ENCODE measurements at regions not wholly inside any gene's neighbourhood (a gene's known extent, or its start where the extent isn't known, plus 50 kb on each side); places are given as distances from the start of the nearest gene placed in this dataset.

DNA sequence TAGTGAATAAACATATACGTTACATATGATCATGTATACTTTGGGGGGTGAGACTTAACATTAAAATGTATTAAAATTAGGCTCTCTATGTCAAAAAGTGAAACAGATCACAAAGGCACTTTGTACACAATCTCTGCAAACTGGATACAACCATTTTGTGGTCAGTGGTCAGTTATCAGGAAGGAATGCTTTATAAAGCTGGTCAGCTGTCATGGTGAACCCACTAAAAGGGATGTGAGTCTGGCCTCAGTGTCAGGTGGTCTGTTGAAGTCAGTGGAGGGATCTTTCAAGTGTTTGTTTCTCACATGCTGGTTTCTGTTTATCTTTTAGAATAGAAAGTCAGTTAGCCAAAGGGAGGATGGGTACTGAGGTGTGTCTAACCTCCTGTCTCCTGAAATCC lies 875.5 kb upstream of the INTU start:
- TF ChIP-seq, protein P1, sequence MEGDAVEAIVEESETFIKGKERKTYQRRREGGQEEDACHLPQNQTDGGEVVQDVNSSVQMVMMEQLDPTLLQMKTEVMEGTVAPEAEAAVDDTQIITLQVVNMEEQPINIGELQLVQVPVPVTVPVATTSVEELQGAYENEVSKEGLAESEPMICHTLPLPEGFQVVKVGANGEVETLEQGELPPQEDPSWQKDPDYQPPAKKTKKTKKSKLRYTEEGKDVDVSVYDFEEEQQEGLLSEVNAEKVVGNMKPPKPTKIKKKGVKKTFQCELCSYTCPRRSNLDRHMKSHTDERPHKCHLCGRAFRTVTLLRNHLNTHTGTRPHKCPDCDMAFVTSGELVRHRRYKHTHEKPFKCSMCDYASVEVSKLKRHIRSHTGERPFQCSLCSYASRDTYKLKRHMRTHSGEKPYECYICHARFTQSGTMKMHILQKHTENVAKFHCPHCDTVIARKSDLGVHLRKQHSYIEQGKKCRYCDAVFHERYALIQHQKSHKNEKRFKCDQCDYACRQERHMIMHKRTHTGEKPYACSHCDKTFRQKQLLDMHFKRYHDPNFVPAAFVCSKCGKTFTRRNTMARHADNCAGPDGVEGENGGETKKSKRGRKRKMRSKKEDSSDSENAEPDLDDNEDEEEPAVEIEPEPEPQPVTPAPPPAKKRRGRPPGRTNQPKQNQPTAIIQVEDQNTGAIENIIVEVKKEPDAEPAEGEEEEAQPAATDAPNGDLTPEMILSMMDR (IDR thresholded peaks at IDR 0.05) = no peak
- no peak for TF ChIP-seq EZH2 (IDR thresholded peaks at IDR 0.05; ENCODE audit: borderline replicate concordance, insufficient read depth, low read depth, low read length, poor library complexity, severe bottlenecking)

Data from B cell (primary cell).